ENCODE measurements at regions not wholly inside any gene's neighbourhood (a gene's known extent, or its start where the extent isn't known, plus 50 kb on each side); places are given as distances from the start of the nearest gene placed in this dataset.
"Not testable (repeated sequence)": the region's sequence is repeated elsewhere in the genome, so short reads cannot be mapped to it uniquely, and the experiment has no call there.

DNA sequence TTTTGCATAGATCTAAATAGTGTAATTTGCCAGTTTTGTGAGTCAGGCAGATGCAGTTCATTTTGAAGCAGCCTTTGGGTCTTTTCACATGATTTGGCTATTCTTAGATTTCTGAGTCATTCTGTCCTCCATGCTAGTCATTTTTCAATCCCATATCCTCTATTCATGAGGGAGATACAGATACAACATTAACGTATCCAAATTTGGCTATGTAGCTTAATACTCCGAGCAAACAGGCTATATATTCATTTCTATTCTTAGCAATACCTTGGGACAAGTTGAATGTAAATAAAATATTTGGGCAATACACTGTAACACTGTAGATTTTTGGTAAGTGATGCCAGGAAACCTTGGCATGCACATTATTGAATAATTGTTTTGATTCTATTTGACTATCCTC is 270.7 kb upstream of the PDE3A start:
- DNase-seq (ENCODE audit: extremely low read depth, low read depth): no peak
- TF ChIP-seq, protein P1, sequence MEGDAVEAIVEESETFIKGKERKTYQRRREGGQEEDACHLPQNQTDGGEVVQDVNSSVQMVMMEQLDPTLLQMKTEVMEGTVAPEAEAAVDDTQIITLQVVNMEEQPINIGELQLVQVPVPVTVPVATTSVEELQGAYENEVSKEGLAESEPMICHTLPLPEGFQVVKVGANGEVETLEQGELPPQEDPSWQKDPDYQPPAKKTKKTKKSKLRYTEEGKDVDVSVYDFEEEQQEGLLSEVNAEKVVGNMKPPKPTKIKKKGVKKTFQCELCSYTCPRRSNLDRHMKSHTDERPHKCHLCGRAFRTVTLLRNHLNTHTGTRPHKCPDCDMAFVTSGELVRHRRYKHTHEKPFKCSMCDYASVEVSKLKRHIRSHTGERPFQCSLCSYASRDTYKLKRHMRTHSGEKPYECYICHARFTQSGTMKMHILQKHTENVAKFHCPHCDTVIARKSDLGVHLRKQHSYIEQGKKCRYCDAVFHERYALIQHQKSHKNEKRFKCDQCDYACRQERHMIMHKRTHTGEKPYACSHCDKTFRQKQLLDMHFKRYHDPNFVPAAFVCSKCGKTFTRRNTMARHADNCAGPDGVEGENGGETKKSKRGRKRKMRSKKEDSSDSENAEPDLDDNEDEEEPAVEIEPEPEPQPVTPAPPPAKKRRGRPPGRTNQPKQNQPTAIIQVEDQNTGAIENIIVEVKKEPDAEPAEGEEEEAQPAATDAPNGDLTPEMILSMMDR (IDR thresholded peaks at IDR 0.05; ENCODE audit: low read depth, low read length, missing control alignments): no peak
- no peak overlapping the region for H3K4me3 ChIP-seq (replicated peaks; ENCODE audit: low read depth, low read length)

DNA sequence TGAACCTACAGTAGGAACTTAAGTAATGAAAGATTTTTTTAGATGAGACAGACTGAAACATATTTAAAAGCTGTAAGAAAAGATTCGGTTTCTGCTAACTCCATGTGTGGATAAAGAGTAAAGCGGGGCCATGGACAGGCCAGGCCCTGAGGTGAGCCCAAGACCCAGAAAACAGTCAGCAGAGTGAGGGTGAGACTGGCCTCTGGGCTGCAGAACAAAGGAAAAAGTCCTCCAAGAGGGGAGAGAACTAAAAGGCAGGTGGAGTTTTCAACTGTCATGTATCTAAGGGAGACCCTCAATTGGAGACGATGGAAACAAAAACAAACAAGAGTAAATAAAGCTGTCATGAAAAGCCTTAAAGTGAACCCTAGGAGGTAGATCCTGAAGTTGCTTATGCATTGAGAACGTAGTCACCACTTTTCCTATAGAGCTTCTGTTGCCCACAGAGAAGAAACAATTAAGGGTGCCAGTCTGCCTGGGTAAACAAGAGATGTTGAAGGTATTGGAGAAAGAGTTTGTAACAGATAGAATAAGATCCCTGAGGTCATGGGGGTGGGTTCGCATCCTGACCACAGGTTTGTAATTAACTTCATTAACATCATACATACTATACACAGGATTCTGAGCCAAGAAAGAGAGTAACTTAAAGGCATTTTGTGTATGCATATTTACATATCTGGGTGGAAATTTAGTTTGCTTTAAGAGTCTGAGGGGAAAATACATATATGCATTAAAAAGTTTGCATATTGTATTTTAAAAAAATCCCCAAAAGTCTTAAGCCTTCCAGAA is 268.7 kb upstream of the PDE3A start:
- TF ChIP-seq, protein P1 (IDR thresholded peaks at IDR 0.05; ENCODE audit: low read depth, low read length, missing control alignments): no peak
- DNase-seq (ENCODE audit: extremely low read depth, low read depth): no peak
- H3K4me3 ChIP-seq (replicated peaks; ENCODE audit: low read depth, low read length): no peak overlapping the region

DNA sequence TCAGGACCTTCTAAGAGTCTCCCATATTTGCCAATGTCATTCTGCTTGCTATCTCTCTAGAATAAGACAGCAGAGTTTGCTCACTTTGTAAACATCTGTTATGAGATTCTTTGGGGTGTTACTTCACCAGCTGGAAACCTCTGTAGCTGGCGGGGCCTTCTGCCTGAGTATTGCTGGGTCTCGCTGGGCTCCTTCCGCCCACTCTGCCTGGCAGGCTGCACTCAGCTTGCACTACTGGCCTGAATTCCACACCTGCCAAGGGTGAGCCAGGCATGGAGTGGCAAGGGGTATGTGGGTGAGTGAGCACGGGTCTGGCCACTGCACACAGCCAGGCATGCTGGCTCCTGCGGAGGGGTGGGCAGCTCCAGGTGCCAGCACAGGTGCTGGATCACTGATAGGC is 267.3 kb upstream of the PDE3A start:
- no peak for DNase-seq (ENCODE audit: extremely low read depth, low read depth)
- no peak overlapping the region for H3K4me3 ChIP-seq (replicated peaks; ENCODE audit: low read depth, low read length)
- TF ChIP-seq, protein P1 (IDR thresholded peaks at IDR 0.05; ENCODE audit: low read depth, low read length, missing control alignments): no peak

DNA sequence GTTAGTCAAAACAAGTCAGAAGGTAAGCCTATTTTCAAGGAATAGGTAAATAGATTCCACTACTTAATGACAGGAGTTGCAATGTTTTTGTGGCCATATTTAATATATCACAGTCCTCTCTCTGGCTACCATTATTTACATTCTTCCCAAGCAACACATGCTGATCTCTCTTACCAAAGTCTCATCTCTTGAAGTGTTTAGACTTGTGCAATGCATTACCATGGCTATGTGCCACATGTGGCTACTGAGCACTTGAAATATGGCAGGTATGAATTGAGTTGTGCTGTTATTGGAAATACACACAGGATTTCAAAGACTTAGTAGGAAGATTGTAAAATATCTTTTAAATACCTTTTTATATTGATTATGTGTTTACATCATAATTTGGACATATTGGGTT is 262.4 kb upstream of the PDE3A start:
- TF ChIP-seq, protein P1 (IDR thresholded peaks at IDR 0.05; ENCODE audit: low read depth, low read length, missing control alignments): no peak
- no peak for DNase-seq (ENCODE audit: extremely low read depth, low read depth)
- no peak overlapping the region for H3K4me3 ChIP-seq (replicated peaks; ENCODE audit: low read depth, low read length)

DNA sequence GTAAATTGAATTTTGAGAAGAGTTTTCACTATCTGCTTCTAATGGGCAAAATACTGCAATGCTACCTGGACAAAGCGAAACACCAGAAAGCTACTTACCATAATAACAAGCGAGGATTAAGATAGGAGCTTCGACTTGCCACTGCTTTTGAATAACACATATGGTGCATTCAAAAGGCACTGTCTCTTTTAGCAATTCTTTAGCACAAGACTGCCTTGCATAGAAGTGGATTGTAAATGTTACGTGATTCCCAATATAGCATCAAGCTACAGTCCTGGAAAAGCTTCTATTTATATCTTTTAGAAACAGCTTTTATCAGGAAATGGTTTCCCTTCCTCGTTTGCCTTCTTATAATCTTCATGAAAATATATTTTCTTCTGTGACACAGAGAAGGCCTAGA is 258.7 kb upstream of the PDE3A start:
- TF ChIP-seq, protein P1 (IDR thresholded peaks at IDR 0.05; ENCODE audit: low read depth, low read length, missing control alignments): no peak
- no peak overlapping the region for H3K4me3 ChIP-seq (replicated peaks; ENCODE audit: low read depth, low read length)
- no peak for DNase-seq (ENCODE audit: extremely low read depth, low read depth)

DNA sequence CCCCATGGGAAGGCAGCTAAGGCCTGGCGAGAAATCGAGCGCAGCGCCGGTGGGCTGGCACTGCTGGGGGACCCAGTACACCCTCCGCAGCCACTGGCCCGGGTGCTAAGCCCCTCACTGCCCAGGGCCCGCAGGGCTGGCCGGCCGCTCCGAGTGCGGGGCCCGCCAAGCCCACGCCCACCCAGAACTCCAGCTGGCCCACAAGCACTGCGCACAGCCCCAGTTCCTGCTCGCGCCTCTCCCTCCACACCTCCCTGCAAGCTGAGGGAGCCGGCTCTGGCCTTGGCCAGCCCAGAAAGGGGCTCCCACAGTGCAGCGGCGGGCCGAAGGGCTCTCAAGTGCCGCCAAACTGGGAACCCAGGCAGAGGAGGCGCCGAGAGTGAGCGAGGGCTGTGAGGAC is 253.0 kb upstream of the PDE3A start:
- not testable (repeated sequence) for H3K4me3 ChIP-seq (replicated peaks; ENCODE audit: low read depth, low read length); DNase-seq (ENCODE audit: extremely low read depth, low read depth)

DNA sequence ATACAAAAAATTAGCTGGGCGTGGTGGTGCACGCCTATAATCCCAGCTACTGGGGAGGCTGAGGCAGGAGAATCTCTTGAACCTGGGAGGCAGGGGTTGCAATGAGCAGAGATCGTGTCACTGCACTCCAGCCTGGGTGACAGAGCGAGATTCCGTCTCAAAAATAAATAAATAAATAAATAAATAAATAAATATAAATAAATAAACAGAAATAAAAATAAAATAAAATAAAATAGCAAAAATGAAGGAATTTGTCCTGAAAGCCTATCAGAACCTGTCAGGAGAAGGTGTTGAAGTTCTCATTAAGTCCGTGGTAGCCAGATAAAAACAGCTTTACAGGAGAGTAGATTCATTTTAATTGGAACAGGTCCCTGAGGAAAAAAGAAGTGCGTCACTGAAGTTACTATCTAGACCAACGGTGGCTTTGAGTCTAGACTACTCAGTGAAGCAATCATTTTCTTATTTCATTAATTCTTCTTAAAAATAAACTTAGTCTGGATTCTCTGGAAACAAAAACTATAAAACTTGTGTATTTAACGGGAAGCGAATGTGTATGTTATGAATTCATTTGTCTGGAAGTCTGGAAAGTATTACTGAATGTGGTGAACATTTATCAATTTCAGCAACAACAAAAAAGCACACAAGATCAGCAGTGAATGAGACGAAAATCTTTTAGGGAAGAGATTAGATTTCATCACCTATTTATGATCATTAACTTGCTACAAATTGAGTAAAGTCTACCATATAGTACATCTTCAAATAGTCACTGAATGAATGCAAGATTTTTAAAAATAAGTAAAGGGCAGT is 248.5 kb upstream of the PDE3A start:
- no peak for DNase-seq (ENCODE audit: extremely low read depth, low read depth)
- TF ChIP-seq, protein P1 (IDR thresholded peaks at IDR 0.05; ENCODE audit: low read depth, low read length, missing control alignments): no peak
- no peak overlapping the region for H3K4me3 ChIP-seq (replicated peaks; ENCODE audit: low read depth, low read length)

Measured in HFF-Myc (cell line).